ENCODE measurements at regions not wholly inside any gene's neighbourhood (a gene's known extent, or its start where the extent isn't known, plus 50 kb on each side); places are given as distances from the start of the nearest gene placed in this dataset.
A peak's percentile ranks its signal among the peaks of the same experiment; 100 is the strongest.

GRCh38 chr4:131316086-131316485, 1833.0 kb upstream of the PCDH10 start:
- H3K27ac ChIP-seq (ENCODE audit: low read length): no peak overlapping the region
- H3K4me3 ChIP-seq (ENCODE audit: low read length): no peak overlapping the region
- no peaks in the 10 kb centered on the region for H3K4me1 ChIP-seq (ENCODE audit: low read length)
- TF ChIP-seq EZH2phosphoT487 (IDR thresholded peaks at IDR 0.05; ENCODE audit: low read depth) (no peak), CTCF (IDR thresholded peaks at IDR 0.05; ENCODE audit: low read depth, low read length) (no peak)
- no peak overlapping the region for H3K9ac ChIP-seq (ENCODE audit: low read length)
- H3K9me3 ChIP-seq (ENCODE audit: insufficient read depth, low read length): no peaks in the 10 kb centered on the region
- H2AFZ ChIP-seq (ENCODE audit: low read depth, low read length): no peak overlapping the region
- H4K20me1 ChIP-seq (ENCODE audit: insufficient read depth, low read length): no peaks in the 10 kb centered on the region
- H3K36me3 ChIP-seq (replicated peaks; ENCODE audit: low read depth, low read length): peaks cover 7% of the 10 kb centered on the region
- no peaks in the 10 kb centered on the region for H3K79me2 ChIP-seq (ENCODE audit: low read length)
- no peaks in the 10 kb centered on the region for H3K27me3 ChIP-seq (ENCODE audit: low read depth, low read length)
- no peak overlapping the region for H3K4me2 ChIP-seq (ENCODE audit: low read length)

DNA sequence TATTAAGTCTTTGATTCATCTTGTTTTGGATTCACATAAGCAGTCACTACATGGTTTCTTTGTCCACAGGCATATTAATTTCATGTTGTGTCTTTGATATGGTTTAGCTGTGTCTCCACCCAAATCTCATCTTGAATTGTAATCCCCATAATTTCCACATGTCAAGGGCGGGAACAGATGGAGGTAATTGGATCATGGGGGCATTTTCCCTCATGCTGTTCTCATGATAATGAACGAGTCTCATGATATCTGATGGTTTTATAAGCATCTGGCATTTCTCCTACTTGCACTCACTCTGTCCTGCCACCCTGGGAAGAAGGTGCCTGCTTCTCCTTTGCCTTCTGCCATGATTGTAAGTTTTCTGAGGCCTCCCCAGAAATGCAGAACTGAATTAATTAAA, 1811.2 kb upstream of the PCDH10 start:
- Histone ChIP-seq H2AFZ (ENCODE audit: low read depth, low read length) (no peak overlapping the region), H3K4me3 (ENCODE audit: low read length) (no peak overlapping the region), H3K27me3 (ENCODE audit: low read depth, low read length) (no peaks in the 10 kb centered on the region), H3K9ac (ENCODE audit: low read length) (no peak overlapping the region), H3K4me2 (ENCODE audit: low read length) (no peak overlapping the region), H3K79me2 (ENCODE audit: low read length) (no peaks in the 10 kb centered on the region), H3K9me3 (ENCODE audit: insufficient read depth, low read length) (no peaks in the 10 kb centered on the region), H4K20me1 (ENCODE audit: insufficient read depth, low read length) (no peaks in the 10 kb centered on the region), H3K36me3 (replicated peaks; ENCODE audit: low read depth, low read length) (no peaks in the 10 kb centered on the region), H3K27ac (ENCODE audit: low read length) (no peak overlapping the region), H3K4me1 (ENCODE audit: low read length) (peaks cover 15% of the 10 kb centered on the region)
- TF ChIP-seq CTCF (IDR thresholded peaks at IDR 0.05; ENCODE audit: low read depth, low read length) (no peak), EZH2phosphoT487 (IDR thresholded peaks at IDR 0.05; ENCODE audit: low read depth) (no peak)

DNA sequence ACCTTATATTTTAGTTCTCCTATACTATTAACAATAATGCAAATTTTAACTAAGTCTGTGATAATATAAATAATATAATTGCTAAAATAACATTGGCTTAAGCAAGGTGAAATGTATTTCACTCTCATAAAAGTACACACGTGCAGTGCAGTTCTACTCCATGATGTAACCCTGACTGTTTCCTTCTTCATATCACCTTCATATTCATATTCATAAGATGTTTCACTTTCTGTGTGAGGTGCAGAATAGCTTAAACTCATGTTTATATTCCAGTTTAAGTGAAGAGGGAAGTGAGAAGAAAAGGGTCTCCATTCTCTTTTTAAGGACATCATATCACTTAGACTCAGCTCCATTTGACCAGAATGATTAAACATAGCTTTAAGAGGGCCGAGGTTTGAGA, 1810.0 kb upstream of the PCDH10 start:
- Histone ChIP-seq H3K36me3 (replicated peaks; ENCODE audit: low read depth, low read length) (no peaks in the 10 kb centered on the region), H4K20me1 (ENCODE audit: insufficient read depth, low read length) (no peaks in the 10 kb centered on the region), H3K4me3 (ENCODE audit: low read length) (no peak overlapping the region), H3K4me1 (ENCODE audit: low read length) (peaks cover 15% of the 10 kb centered on the region), H2AFZ (ENCODE audit: low read depth, low read length) (no peak overlapping the region), H3K4me2 (ENCODE audit: low read length) (peak overlapping the region; percentile 36), H3K27me3 (ENCODE audit: low read depth, low read length) (no peaks in the 10 kb centered on the region), H3K79me2 (ENCODE audit: low read length) (no peaks in the 10 kb centered on the region), H3K9ac (ENCODE audit: low read length) (no peak overlapping the region), H3K9me3 (ENCODE audit: insufficient read depth, low read length) (no peaks in the 10 kb centered on the region), H3K27ac (ENCODE audit: low read length) (peak overlapping the region; percentile 36; the same call in 1 of the 2 replicates)
- TF ChIP-seq CTCF (IDR thresholded peaks at IDR 0.05; ENCODE audit: low read depth, low read length) (no peak), EZH2phosphoT487 (IDR thresholded peaks at IDR 0.05; ENCODE audit: low read depth) (no peak)

DNA sequence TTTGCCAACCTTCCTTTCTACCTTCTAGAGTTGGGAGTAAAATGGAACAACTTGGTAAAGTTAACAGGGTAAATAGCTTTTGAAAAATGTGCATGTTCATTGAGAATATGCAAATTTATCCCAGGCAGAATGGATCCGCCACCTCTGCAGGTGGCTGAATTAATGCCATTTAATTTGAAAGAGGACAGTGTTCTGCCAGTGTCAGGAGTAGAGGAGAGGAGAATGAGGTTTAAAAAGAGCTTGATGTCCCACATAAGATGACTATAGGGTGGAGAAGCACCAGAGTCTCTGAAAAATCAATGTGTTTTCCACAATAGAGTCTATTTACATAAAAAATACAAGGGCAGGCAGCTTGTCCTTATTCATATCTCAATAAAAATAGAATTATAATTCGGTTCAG, 1804.3 kb upstream of the PCDH10 start:
- Histone ChIP-seq H4K20me1 (ENCODE audit: insufficient read depth, low read length) (no peaks in the 10 kb centered on the region), H3K9ac (ENCODE audit: low read length) (no peak overlapping the region), H3K36me3 (replicated peaks; ENCODE audit: low read depth, low read length) (no peaks in the 10 kb centered on the region), H3K4me3 (ENCODE audit: low read length) (no peak overlapping the region), H2AFZ (ENCODE audit: low read depth, low read length) (no peak overlapping the region), H3K27ac (ENCODE audit: low read length) (no peak overlapping the region), H3K4me2 (ENCODE audit: low read length) (no peak overlapping the region), H3K79me2 (ENCODE audit: low read length) (no peaks in the 10 kb centered on the region), H3K4me1 (ENCODE audit: low read length) (peaks cover 26% of the 10 kb centered on the region), H3K9me3 (ENCODE audit: insufficient read depth, low read length) (no peaks in the 10 kb centered on the region), H3K27me3 (ENCODE audit: low read depth, low read length) (no peaks in the 10 kb centered on the region)
- TF ChIP-seq CTCF (IDR thresholded peaks at IDR 0.05; ENCODE audit: low read depth, low read length) (no peak), EZH2phosphoT487 (IDR thresholded peaks at IDR 0.05; ENCODE audit: low read depth) (no peak)

All from OCI-LY3 (cell line).